ENCODE measurements at regions not wholly inside any gene's neighbourhood (a gene's known extent, or its start where the extent isn't known, plus 50 kb on each side); places are given as distances from the start of the nearest gene placed in this dataset.

- no peak for TF ChIP-seq ZBTB11 (CRISPR knock-in tag; IDR thresholded peaks at IDR 0.05)
These were observed 266.6 kb downstream of the NKX6-1 start (continued) for GRCh38 chr4:84232309-84233095.

- ATAC-seq (no peak), FAIRE-seq (no peak), DNase-seq (ENCODE audit: low read depth, low spot score) (no peak)
- Histone ChIP-seq H2AFZ (ENCODE audit: control insufficient read depth, low read depth, low read length) (no peak overlapping the region), H3K79me2 (ENCODE audit: control insufficient read depth, insufficient read depth, low read length) (no peaks in the 10 kb centered on the region), H3K4me1 (ENCODE audit: control insufficient read depth, insufficient read depth, low read length) (no peaks in the 10 kb centered on the region), H3K27me3 (replicated peaks in 1 of 2; ENCODE audit: control insufficient read depth in 2 of 2, insufficient read depth in 2 of 2, low read length in 1 of 2) (no peaks in the 10 kb centered on the region), H3K4me2 (ENCODE audit: control insufficient read depth, insufficient read depth) (no peak overlapping the region), H3K36me3 (ENCODE audit: control insufficient read depth in 2 of 2, insufficient read depth in 2 of 2, low read length in 1 of 2) (no peaks in the 10 kb centered on the region), H3K9me3 (replicated peaks; ENCODE audit: control insufficient read depth, insufficient read depth, low read length) (no peaks in the 10 kb centered on the region), H4K20me1 (ENCODE audit: control insufficient read depth, insufficient read depth) (no peaks in the 10 kb centered on the region), H3K9ac (ENCODE audit: control insufficient read depth, insufficient read depth, low read length) (no peak overlapping the region), H3K4me3 (no peak overlapping the region), H3K27ac (ENCODE audit: control insufficient read depth, insufficient read depth) (no peak overlapping the region)
- RAD21 ChIA-PET (ENCODE audit: unreplicated experiment): no interaction called here
- SMC1A ChIA-PET (ENCODE audit: uncharacterized antibody, unreplicated experiment): no interaction called here
- intact Hi-C loops (cut with micrococcal nuclease; ENCODE audit: unreplicated experiment): no loop called here
- POLR2A ChIA-PET: no interaction called here
- no peak for TF ChIP-seq POLR2AphosphoS5 (IDR thresholded peaks at IDR 0.05; ENCODE audit: low read length)
- TF ChIP-seq BACH1 (IDR thresholded peaks at IDR 0.05; ENCODE audit: borderline replicate concordance): no peak
- in situ Hi-C loops (cut with MboI): no loop called here
- WGBS (ENCODE audit: insufficient coverage, insufficient replicate concordance, low lambda C conversion rate, missing lambda C conversion rate): 23% methylated on average over 2 of the region's 2 CpGs
- CTCF ChIA-PET: no interaction called here
- BruUV-seq (replicated peaks): no TSS peak
These were observed 267.5 kb downstream of the NKX6-1 start for GRCh38 chr4:84231539-84232055.
